NOMO-1 treated with dmso at 0.1 percent for 144 hours (cell line): ENCODE measurements at regions not wholly inside any gene's neighbourhood (a gene's known extent, or its start where the extent isn't known, plus 50 kb on each side); places are given as distances from the start of the nearest gene placed in this dataset.

Source experiments
- DNase-seq: peaks from one replicate; lab custom pipeline; 2025; ENCODE audit not compliant: unreplicated experiment; lab: John Stamatoyannopoulos, UW

- DNase-seq = no peak
Observed at GRCh38 chr6:51369485-51369884, 550.8 kb downstream of the TFAP2B start.

- DNase-seq = no peak
Observed at GRCh38 chr6:51382847-51383246, 564.2 kb downstream of the TFAP2B start.

GRCh38 chr6:51384736-51385135 lies 566.1 kb downstream of the TFAP2B start:
- no peak for DNase-seq

- DNase-seq = no peak
Observed at GRCh38 chr6:51386347-51386836, 567.7 kb downstream of the TFAP2B start.

GRCh38 chr6:51387907-51388306 lies 569.2 kb downstream of the TFAP2B start:
- no peak for DNase-seq

GRCh38 chr6:51394061-51394460 lies 575.4 kb downstream of the TFAP2B start:
- no peak for DNase-seq

GRCh38 chr6:51396583-51396982 lies 577.9 kb downstream of the TFAP2B start:
- DNase-seq = no peak

GRCh38 chr6:51398064-51398705 lies 579.5 kb downstream of the TFAP2B start:
- DNase-seq = no peak

- no peak for DNase-seq
Observed at GRCh38 chr6:51398793-51399192, 580.1 kb downstream of the TFAP2B start.

- no peak for DNase-seq
Observed at GRCh38 chr6:51410453-51410852, 591.8 kb downstream of the TFAP2B start.

- no peak for DNase-seq
Observed at GRCh38 chr6:51411496-51412125, 592.9 kb downstream of the TFAP2B start.

GRCh38 chr6:51414361-51414760 lies 595.7 kb downstream of the TFAP2B start:
- no peak for DNase-seq

- DNase-seq = no peak
Observed at GRCh38 chr6:51415501-51415900, 596.8 kb downstream of the TFAP2B start.

GRCh38 chr6:51429017-51429712 lies 610.5 kb downstream of the TFAP2B start:
- no peak for DNase-seq

GRCh38 chr6:51430589-51430988 lies 611.9 kb downstream of the TFAP2B start:
- DNase-seq = no peak

GRCh38 chr6:51432481-51432880 lies 613.8 kb downstream of the TFAP2B start:
- DNase-seq = no peak

GRCh38 chr6:51450248-51450957 lies 631.7 kb downstream of the TFAP2B start:
- DNase-seq = no peak

- DNase-seq = no peak
Observed at GRCh38 chr6:51450958-51451357, 632.3 kb downstream of the TFAP2B start.

GRCh38 chr6:51456282-51456681 lies 631.1 kb downstream of the PKHD1 start:
- no peak for DNase-seq

- no peak for DNase-seq
Observed at GRCh38 chr6:51459958-51460357, 627.5 kb downstream of the PKHD1 start.

GRCh38 chr6:51462896-51463295 lies 624.5 kb downstream of the PKHD1 start:
- DNase-seq = no peak

- no peak for DNase-seq
Observed at GRCh38 chr6:51463321-51463720, 624.1 kb downstream of the PKHD1 start.
